ENCODE measurements at regions not wholly inside any gene's neighbourhood (a gene's known extent, or its start where the extent isn't known, plus 50 kb on each side); places are given as distances from the start of the nearest gene placed in this dataset.
A peak's percentile ranks its signal among the peaks of the same experiment; 100 is the strongest.
"Not testable (repeated sequence)": the region's sequence is repeated elsewhere in the genome, so short reads cannot be mapped to it uniquely, and the experiment has no call there.

DNA sequence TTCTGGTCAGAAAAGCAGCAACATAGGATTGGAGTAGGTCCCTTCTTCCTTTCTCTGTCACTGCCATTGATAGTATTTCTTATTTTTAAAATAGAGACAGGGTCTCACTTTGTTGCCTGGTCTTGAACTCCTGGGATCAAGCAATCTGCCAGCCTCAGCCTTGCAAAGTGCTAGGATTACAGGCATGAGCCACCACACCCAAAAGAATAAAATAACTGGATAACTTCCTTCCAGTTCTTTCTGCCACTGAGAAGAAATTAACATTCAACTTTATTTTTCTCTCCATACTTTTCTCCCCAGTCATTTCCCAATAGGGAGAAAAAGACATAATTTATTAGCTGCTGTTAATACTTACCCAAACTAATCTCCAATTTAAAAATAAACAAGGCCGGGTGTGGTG lies 91.9 kb upstream of the MED13 start:
- DNase-seq (ENCODE audit: low read depth, low spot score): no peak

GRCh38 chr17:62154909-62155308 lies 89.8 kb upstream of the MED13 start:
- no peak for DNase-seq (ENCODE audit: low read depth, low spot score)

GRCh38 chr17:62150471-62150870 lies 85.4 kb upstream of the MED13 start:
- DNase-seq (ENCODE audit: low read depth, low spot score): no peak

- no peak for DNase-seq (ENCODE audit: low read depth, low spot score)
These were observed 84.9 kb upstream of the MED13 start for GRCh38 chr17:62149961-62150360.

GRCh38 chr17:62147284-62147683 lies 82.2 kb upstream of the MED13 start:
- no peak for DNase-seq (ENCODE audit: low read depth, low spot score)

GRCh38 chr17:62140836-62141235 lies 75.8 kb upstream of the MED13 start:
- no peak for DNase-seq (ENCODE audit: low read depth, low spot score)

GRCh38 chr17:62140376-62140775 lies 75.3 kb upstream of the MED13 start:
- no peak for DNase-seq (ENCODE audit: low read depth, low spot score)

- not testable (repeated sequence) for DNase-seq (ENCODE audit: low read depth, low spot score)
These were observed 74.7 kb upstream of the MED13 start for GRCh38 chr17:62139690-62140354.

GRCh38 chr17:62139141-62139540 lies 74.1 kb upstream of the MED13 start:
- no peak for DNase-seq (ENCODE audit: low read depth, low spot score)

DNA sequence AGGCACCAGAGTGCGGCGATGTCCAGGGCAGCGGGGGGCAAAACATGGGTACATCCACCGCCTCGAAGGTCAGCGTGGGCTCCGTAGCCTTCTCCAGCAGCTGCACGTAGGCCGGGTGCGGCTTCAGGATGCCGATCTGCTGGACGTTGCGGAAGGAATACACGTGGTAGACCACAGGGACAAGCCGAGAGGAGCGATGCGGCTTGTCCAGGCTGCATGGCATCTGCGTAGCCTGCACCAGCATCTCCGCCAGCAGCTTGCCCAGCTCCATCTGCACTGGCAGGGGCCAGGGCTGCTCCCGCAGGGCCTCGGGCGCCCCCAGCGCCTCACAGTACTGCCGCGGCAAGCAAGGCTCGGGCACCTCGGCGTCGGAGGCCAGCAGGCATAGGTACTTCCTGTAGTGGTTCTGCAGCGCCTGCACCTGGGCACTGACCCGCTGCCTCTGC lies 73.6 kb upstream of the MED13 start:
- DNase-seq (ENCODE audit: low read depth, low spot score): peak; percentile 26

GRCh38 chr17:62137734-62138624 lies 72.9 kb upstream of the MED13 start:
- DNase-seq (ENCODE audit: low read depth, low spot score): not testable (repeated sequence)

- DNase-seq (ENCODE audit: low read depth, low spot score): not testable (repeated sequence)
These were observed 72.1 kb upstream of the MED13 start for GRCh38 chr17:62137013-62137733.

DNA sequence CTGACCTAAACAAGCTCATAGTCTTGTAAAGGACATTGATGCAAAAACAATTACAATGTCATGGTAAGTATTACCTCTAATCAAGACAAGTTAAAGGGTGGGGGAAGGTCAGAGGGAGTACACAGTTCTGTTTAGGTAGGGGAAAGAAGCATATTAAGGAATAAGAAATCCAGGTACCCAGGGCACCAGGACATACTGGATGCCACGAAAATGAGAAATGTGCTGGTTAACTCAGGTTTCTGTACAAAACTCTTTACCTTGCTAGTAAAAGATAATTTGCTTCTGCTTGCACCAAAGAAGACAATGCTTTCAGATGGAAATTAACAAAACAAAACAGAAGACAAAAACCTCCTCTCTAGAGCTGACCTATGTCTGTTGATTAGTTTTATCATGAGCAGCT lies 70.7 kb upstream of the MED13 start:
- DNase-seq (ENCODE audit: low read depth, low spot score): no peak

DNA sequence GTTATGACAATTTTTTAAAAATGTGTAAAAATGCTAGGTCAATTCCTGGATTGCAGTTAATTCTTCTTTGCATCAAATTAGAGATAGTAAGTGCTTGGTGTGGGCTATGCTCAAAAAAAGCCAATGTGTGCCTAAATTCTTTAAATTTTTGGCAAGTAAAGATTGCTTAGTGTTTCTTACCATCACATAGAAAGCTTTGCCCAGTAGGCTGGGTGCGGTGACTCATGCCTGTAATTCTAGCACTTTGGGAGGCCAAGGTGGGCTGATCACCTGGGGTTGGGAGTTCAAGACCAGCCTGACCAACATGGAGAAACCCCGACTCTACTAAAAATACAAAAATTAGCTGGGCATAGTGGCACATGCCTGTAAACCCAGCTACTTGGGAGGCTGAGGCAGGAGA lies 70.0 kb upstream of the MED13 start:
- peak; percentile 20 for DNase-seq (ENCODE audit: low read depth, low spot score)

DNA sequence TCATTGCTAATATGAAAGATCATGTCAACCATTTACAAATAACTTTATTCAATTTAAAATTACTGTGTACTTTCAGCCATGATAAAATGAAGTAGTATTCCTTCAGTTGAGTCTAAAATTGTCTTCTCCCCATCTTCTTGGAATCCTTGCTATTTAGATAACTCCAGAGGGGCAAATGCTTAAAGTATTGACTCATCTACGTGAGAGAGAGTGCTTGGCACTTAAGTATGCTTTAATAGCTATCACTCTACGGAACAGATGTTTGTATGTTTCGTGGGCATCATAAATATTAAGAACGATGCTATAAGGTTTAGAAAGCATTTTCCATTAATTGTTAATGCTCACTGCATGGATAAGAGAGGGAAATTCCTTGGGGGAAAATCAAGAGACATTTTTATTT lies 69.3 kb upstream of the MED13 start:
- no peak for DNase-seq (ENCODE audit: low read depth, low spot score)

GRCh38 chr17:62131271-62131670 lies 66.2 kb upstream of the MED13 start:
- DNase-seq (ENCODE audit: low read depth, low spot score): not testable (repeated sequence)

- DNase-seq (ENCODE audit: low read depth, low spot score): no peak
These were observed 65.7 kb upstream of the MED13 start for GRCh38 chr17:62130739-62131138.

DNA sequence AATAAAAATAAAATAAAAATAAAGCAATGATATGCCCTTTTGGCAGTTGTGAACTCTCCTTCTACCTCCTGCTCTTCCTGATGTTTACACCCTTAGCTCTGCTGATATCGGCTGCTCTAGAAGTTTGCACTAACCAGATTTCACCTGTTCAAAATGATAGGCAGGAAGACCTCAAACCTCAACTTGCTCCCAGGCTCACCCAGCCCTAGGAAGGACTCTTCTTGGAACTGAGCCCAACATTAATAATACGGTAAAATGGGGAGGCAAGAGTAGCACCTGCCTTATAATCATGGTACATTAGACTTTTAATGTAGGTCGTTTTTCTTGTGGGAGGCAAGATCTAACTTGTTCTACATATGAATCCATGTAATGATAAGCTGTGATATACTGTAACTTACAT lies 61.2 kb upstream of the MED13 start:
- DNase-seq (ENCODE audit: low read depth, low spot score): no peak

GRCh38 chr17:62125307-62125706 lies 60.2 kb upstream of the MED13 start:
- no peak for DNase-seq (ENCODE audit: low read depth, low spot score)

- no peak for DNase-seq (ENCODE audit: low read depth, low spot score)
These were observed 56.1 kb upstream of the MED13 start for GRCh38 chr17:62121025-62121730.

GRCh38 chr17:62119373-62119772 lies 54.3 kb upstream of the MED13 start:
- no peak for DNase-seq (ENCODE audit: low read depth, low spot score)
